GM21737 (cell line): ENCODE measurements at regions not wholly inside any gene's neighbourhood (a gene's known extent, or its start where the extent isn't known, plus 50 kb on each side); places are given as distances from the start of the nearest gene placed in this dataset.
"Not testable (repeated sequence)": the region's sequence is repeated elsewhere in the genome, so short reads cannot be mapped to it uniquely, and the experiment has no call there.

Source experiments
- ATAC-seq: cut with Tn5 transposase; IDR thresholded peaks from one replicate; pipeline ENCODE4 v1.9.1; 2021; ENCODE audit warnings: mild to moderate bottlenecking, moderate library complexity; ENCODE audit not compliant: unreplicated experiment

DNA sequence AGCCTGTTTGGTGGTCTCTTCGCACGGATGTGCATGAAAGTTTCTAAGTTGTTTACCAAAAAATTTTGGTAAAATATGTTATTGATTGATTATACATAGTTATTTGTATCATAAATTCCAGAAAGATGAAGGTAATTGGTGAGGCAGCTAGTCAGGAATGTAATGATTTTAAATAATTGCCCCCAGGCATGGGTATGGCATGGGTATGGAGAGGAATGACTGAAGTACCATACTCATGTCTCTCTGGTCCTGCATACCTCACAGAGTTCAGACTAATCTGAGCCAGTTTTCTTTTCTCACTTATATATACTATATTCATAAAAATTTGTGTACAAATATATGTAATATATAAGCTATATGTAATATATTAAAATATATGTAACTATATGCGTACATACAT, 329.0 kb upstream of the TECRL start:
- ATAC-seq: no peak

DNA sequence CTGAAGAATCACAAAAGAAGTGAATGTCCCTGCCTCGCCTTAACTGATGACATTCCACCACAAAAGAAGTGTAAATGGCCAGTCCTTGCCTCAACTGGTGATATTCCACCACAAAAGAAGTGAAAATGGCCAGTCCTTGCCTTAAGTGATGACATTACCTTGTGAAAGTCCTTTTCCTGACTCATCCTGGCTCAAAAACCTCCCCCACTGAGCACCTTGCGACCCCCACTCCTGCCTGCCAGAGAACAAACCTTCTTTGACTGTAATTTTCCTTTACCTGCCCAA, 328.5 kb upstream of the TECRL start:
- not testable (repeated sequence) for ATAC-seq

- no peak for ATAC-seq
These were observed 328.0 kb upstream of the TECRL start for GRCh38 chr4:64737026-64737853.

DNA sequence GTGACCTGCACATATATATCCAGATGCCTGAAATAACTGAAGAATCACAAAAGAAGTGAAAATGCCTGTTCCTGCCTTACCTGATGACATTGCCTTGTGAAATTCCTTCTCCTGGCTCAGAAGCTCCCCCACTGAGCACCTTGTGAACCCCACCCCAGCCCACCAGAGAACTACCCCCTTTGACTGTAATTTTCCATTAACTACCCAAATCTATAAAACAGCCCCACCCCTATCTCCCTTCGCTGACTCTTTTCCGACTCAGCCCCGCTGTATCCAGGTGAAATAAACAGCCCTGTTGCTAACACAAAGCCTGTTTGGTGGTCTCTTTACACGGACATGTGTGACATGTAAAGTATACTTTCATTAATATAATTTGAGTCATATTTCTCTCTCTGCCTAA, 320.3 kb upstream of the TECRL start:
- no peak for ATAC-seq

DNA sequence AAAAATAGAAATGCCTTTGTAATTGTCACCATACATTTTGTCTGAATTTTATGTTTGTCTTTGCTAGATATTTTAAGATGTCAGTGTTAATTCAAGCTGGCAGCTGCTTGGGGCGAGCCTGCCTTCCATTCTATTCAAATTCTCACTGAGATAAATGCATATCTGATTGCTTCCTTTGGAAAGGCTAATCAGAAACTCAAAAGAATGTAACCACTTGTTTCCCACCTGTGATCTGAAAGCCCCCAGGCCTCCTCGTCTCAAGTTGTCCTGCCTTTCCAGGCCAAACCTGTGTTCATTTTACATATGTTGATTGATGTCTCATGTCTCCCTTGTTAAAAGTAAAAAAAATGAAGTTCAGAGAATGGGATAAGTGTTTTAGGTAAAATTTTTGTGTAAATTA, 318.7 kb upstream of the TECRL start:
- ATAC-seq: no peak

- ATAC-seq: not testable (repeated sequence)
These were observed 318.1 kb upstream of the TECRL start for GRCh38 chr4:64727391-64727790.

DNA sequence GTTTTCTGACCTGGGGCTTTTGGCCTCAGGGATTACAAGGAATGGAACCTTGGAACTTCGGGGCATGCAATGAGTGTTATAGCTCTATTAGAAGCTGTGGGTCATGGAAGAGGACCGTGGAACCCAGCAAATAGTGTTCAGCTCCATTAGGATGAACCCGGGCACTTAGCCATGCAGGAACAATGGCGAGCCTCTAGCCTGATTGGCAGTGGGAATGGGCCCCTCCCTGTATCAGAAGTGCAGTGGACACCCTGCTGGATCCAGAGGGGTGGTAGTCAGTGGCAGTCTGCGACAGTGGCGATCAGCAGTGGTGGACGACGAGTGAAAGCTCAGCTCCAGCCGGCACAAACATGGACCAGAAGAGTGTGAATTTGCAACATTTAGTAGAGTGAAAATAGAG, 315.4 kb upstream of the TECRL start:
- no peak for ATAC-seq

- no peak for ATAC-seq
These were observed 311.9 kb upstream of the TECRL start for GRCh38 chr4:64721106-64721505.

DNA sequence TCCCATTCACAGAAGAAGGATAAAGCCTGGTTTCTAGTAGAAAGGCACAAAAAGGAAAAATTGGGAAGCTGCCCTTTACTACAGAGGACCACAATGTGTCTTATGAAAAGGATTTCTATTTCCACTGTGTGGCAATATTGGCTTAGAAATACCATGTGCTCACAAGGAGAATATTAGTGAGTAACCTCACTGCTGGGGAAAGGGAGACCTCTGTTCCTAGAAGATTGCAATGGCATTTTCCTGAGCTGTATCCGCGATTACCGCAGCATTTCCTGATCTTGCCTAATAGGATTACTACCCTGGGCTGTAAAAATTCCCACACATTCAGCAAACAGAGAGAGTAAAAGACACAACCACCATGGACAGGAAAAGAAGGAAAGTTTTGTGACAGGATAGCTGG, 308.8 kb upstream of the TECRL start:
- no peak for ATAC-seq

GRCh38 chr4:64715741-64716140, 306.5 kb upstream of the TECRL start:
- ATAC-seq: no peak

DNA sequence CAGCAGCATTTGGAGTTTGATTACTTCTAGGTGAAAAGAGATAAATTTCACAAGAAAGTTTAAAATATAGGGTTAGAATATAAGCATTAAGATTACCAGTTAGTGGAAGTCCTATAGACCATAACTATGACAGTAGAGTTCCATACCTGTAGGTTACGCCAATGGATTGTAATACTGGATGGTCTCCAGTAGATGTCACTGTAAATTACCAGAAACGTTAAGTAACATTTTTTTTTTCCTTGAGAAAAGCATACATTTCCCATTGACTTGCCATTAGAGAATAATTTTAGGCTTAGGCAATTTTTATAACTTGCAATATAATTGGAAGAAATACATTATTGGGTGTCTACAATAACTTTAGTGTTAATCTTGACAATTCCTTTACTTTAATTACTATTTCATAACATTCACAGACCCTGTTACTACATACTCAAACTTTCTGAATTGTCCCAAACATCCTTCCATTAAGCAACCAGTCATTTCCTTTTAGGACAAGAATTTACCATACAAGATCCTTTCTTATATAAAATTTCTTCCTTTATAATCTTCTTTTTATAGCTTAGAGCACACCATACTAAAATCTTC, 304.1 kb upstream of the TECRL start:
- ATAC-seq: no peak

GRCh38 chr4:64712590-64712989, 303.3 kb upstream of the TECRL start:
- no peak for ATAC-seq

GRCh38 chr4:64705989-64706388, 296.7 kb upstream of the TECRL start:
- ATAC-seq: no peak

GRCh38 chr4:64698171-64698570, 288.9 kb upstream of the TECRL start:
- ATAC-seq: no peak

GRCh38 chr4:64682946-64683345, 273.7 kb upstream of the TECRL start:
- ATAC-seq: no peak

- ATAC-seq: no peak
These were observed 273.2 kb upstream of the TECRL start for GRCh38 chr4:64682481-64682880.

- not testable (repeated sequence) for ATAC-seq
These were observed 263.9 kb upstream of the TECRL start for GRCh38 chr4:64673121-64673520.

- no peak for ATAC-seq
These were observed 261.4 kb upstream of the TECRL start for GRCh38 chr4:64670647-64671046.

DNA sequence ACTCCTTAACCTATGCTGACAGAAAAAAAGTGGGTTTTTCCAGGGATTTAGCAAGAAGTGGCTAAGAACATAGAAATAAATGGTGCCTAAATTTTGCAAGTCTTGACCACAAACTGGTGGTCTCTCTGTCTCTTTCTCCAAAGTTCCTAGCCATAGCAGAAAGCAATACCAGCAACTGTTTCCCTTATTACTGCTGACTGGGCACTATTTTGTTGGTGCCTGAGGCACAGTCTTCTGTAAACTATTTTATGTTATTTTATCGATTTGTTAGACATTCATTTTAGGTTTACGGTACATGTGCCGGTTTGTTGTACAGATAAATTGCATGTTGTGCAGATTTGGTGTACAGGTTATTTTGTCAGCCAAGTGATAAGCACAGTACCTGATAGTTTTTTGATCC, 234.6 kb upstream of the TECRL start:
- no peak for ATAC-seq

GRCh38 chr4:64642936-64643335, 233.7 kb upstream of the TECRL start:
- no peak for ATAC-seq

DNA sequence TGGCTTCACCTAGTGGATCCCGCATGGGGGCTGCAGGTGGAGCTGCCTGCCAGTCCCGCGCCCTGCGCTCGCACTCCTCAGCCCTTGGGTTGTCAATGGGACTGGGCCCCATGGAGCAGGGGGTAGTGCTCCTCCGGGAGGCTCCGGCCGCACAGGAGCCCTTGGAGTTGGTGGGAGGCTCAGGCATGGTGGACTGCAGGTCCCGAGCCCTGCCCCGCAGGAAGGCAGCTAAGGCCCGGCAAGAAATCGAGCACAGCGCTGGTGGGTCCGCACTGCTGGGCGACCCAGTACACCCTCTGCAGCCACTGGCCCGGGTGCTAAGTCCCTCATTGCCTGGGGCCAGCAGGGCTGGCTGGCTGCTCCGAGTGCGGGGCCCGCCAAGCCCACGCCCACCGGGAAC, 231.2 kb upstream of the TECRL start:
- ATAC-seq: not testable (repeated sequence)

DNA sequence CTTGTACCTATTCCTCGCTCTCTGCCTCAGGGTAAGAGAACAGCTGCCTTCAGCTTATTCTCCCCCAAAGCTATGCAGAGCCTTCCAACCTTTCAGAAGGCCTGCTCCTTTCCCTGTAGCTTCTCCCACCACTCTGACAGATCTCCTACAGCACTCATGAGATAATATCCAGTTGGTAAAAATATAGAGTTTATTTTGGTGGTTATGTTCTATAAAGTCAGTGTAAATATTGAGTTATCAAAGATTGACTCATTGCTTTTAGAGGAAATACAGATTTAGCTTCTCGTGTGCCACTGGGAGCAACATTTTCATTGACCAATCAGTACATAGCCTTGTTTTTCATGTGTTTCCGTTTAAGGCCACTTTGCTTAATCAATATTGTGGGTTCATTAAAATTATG, 216.2 kb upstream of the TECRL start:
- no peak for ATAC-seq

DNA sequence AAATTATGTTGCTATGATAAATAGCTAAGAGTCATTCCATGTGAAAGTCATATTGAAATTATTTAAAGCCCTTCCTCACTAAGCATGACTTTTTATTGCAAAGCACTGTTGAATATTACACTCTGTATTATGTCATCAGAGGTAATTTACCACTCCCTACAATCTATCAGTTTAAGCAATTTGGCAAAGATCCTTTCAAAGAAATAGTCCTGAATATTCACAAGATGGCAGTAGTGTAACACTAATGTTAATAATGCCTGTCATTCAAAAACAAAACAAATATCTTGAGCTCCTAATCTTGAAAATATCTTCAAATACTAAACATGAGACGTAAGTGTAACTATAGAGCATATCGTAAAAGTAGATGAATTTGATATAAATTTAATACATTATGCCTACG, 208.6 kb upstream of the TECRL start:
- no peak for ATAC-seq
